ENCODE measurements at regions not wholly inside any gene's neighbourhood (a gene's known extent, or its start where the extent isn't known, plus 50 kb on each side); places are given as distances from the start of the nearest gene placed in this dataset.

DNA sequence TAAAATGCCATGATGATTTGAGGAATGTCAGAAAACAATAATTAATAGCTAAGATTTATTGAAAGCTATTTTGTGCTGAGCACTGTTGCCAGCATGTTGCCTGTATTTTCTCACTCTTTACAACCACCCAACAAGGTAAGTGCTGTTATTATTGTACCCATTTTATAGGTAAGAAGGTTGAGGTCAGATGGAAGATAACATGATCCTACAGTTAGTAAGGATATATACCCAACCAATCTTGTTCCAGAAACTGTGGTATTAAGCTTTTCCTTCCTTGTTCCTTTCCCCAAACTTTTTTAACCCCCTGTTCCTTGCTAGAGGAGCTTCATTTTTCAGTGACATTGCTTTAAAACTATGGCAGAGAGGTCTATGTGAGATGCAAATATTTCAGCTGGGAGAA, 738.0 kb upstream of the ZEB2 start:
- no peaks in the 10 kb centered on the region for H3K79me2 ChIP-seq (ENCODE audit: insufficient read depth, low read length)
- no peaks in the 10 kb centered on the region for H3K27me3 ChIP-seq (ENCODE audit: insufficient read depth, low read length)
- H3K4me1 Mint-ChIP-seq: peaks cover 4% of the 10 kb centered on the region in 2 experiments; a peak in 3 of 4 replicates
- H3K4me1 ChIP-seq (ENCODE audit: insufficient read depth, low read length): no peaks in the 10 kb centered on the region
- H2BK12ac ChIP-seq (ENCODE audit: insufficient read length, low read depth, low read length): no peak overlapping the region
- H3K9me3 Mint-ChIP-seq: no peaks in the 10 kb centered on the region
- H3K23me2 ChIP-seq (ENCODE audit: insufficient read length, low read depth, low read length, poor library complexity, severe bottlenecking): no peaks in the 10 kb centered on the region
- H3K27ac ChIP-seq (ENCODE audit: insufficient read length, low read depth, low read length): no peak overlapping the region
- H3K4me2 ChIP-seq (ENCODE audit: insufficient read depth, insufficient read length, low read length): no peak overlapping the region
- H3K27me3 Mint-ChIP-seq (ENCODE audit: low read depth): no peaks in the 10 kb centered on the region
- TF ChIP-seq, protein P1, sequence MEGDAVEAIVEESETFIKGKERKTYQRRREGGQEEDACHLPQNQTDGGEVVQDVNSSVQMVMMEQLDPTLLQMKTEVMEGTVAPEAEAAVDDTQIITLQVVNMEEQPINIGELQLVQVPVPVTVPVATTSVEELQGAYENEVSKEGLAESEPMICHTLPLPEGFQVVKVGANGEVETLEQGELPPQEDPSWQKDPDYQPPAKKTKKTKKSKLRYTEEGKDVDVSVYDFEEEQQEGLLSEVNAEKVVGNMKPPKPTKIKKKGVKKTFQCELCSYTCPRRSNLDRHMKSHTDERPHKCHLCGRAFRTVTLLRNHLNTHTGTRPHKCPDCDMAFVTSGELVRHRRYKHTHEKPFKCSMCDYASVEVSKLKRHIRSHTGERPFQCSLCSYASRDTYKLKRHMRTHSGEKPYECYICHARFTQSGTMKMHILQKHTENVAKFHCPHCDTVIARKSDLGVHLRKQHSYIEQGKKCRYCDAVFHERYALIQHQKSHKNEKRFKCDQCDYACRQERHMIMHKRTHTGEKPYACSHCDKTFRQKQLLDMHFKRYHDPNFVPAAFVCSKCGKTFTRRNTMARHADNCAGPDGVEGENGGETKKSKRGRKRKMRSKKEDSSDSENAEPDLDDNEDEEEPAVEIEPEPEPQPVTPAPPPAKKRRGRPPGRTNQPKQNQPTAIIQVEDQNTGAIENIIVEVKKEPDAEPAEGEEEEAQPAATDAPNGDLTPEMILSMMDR (conservative IDR thresholded peaks at IDR 0.05): no peak
- no peak overlapping the region for H3K27ac Mint-ChIP-seq
- no peak overlapping the region for H4K91ac ChIP-seq (ENCODE audit: insufficient read length, low read depth, low read length)
- no peak overlapping the region for H4K5ac ChIP-seq (ENCODE audit: insufficient read length, low read depth, low read length)
- H3K4me3 Mint-ChIP-seq: no peak overlapping the region
- no peaks in the 10 kb centered on the region for H4K20me1 ChIP-seq (ENCODE audit: control insufficient read depth, insufficient read depth, insufficient read length)
- H3T11ph ChIP-seq (ENCODE audit: low read length): no peak overlapping the region
- no peaks in the 10 kb centered on the region for H3K9me3 ChIP-seq (ENCODE audit: control insufficient read depth, low read depth, low read length)
- H4K8ac ChIP-seq (replicated peaks; ENCODE audit: insufficient read length, low read depth, low read length): no peak overlapping the region
- H3K36me3 Mint-ChIP-seq (ENCODE audit: insufficient read depth in 1 of 3, low read depth in 3 of 3): no peaks in the 10 kb centered on the region
- DNase-seq: no peak
- H2BK120ac ChIP-seq (ENCODE audit: low read depth, low read length, poor library complexity, severe bottlenecking): no peak overlapping the region
- H2BK15ac ChIP-seq (ENCODE audit: low read depth, low read length): no peak overlapping the region
- H2BK20ac ChIP-seq (ENCODE audit: low read depth, low read length, poor library complexity, severe bottlenecking): no peak overlapping the region
- H3K14ac ChIP-seq (ENCODE audit: insufficient read depth, low read length): no peak overlapping the region
- no peak overlapping the region for H3K23ac ChIP-seq (ENCODE audit: insufficient read length, low read depth, low read length)
- no peak overlapping the region for H2AFZ ChIP-seq (ENCODE audit: low read length)
- no peaks in the 10 kb centered on the region for H3K79me1 ChIP-seq (ENCODE audit: insufficient read depth, low read depth, low read length, poor library complexity, severe bottlenecking)
- H2BK5ac ChIP-seq (ENCODE audit: insufficient read length, low read length): no peak overlapping the region
- H2AK5ac ChIP-seq (ENCODE audit: insufficient read length, low read length): no peak overlapping the region
- H3K56ac ChIP-seq (ENCODE audit: insufficient read length, low read depth, low read length): no peak overlapping the region
- no peak overlapping the region for H3K9ac ChIP-seq (ENCODE audit: extremely low read depth, insufficient read length, low read length)
- H3K4ac ChIP-seq (ENCODE audit: low read depth, low read length): no peak overlapping the region
- no peak overlapping the region for H3K18ac ChIP-seq (ENCODE audit: insufficient read length, low read depth, low read length)
